SK-MEL-5 (cell line): ENCODE measurements at regions not wholly inside any gene's neighbourhood (a gene's known extent, or its start where the extent isn't known, plus 50 kb on each side); places are given as distances from the start of the nearest gene placed in this dataset.
"Not testable (repeated sequence)": the region's sequence is repeated elsewhere in the genome, so short reads cannot be mapped to it uniquely, and the experiment has no call there.

Experiments used
- DNase-seq: peaks from one replicate; pipeline ENCODE4 v3.0.0-alpha.2; 2016; ENCODE audit warnings: low read depth, low spot score
- in situ Hi-C: cut with HindIII; loops from 2 replicates; pipeline ENCODE4 v1.10.0; 2016; ENCODE audit warnings: low sequenced_read_pairs, high pct_unique_total_duplicates, low pct_unique_long_range_greater_than_20kb

DNA sequence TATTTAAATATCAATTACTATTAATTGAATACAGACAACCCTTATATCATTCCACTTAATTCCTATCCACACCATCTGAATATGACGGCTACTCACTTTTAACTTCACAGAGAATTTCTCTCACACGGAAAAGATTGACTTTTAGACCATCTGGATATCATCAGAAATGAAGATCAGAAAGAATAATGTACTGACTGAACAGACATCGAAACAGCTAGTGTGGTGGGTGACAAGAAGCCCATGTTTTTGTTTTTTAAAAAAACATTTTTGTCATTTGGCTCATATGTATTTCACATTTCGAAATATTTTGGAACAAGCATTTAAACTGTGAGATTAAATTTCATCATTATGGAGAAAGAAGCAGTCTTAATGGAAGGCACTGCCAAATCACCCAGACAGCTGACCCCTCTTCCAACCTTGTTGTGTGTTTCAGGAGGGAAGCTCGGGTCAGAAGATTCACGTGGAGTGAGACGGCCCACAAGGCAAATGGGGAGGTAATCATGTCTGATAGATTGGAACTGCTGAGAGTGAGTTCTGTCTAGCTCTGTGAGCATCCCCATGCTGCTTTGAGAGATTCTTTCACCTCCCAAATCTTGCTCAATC, 204.2 kb upstream of the RASGEF1B start:
- in situ Hi-C loops, result no loop called here
- DNase-seq, result no peak

DNA sequence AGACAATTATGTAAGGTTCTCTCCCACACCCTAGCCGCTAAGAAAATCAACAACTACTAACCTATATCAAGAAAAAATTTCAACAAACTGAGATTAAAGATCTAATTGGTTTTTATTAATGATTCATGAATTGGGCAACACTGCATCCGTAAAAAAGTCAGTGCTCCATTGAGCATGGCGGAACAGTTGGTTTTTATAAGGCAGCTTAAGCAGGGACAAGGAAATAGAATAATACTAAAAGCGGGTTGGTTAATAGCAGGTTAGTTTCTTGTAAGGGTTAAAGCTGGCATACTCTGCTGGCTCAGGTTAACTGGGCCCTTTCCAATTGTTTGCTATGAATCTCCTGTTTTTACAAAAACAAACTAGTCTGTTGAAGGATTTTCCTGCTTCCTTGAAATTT, 202.3 kb upstream of the RASGEF1B start:
- in situ Hi-C loops, result no loop called here
- DNase-seq, result no peak

DNA sequence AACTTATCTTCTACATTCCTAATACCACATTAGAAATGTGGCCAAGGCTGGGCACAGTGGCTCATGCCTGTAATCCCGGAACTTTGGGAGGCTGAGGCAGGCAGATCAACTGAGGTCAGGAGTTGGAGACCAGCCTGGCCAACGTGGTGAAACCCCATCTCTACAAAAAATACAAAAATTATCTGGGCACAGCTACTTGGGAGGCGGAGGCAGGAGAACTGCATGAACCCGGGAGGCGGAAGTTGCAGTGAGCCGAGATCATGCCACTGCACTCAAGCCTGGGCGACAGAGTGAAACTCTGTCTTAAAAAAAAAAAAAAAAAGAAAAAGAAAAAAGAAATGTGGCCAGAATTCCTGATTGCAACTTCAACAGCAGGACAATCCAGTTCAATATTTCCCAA, 196.6 kb upstream of the RASGEF1B start:
- DNase-seq, in situ Hi-C loops: not testable (repeated sequence)

DNA sequence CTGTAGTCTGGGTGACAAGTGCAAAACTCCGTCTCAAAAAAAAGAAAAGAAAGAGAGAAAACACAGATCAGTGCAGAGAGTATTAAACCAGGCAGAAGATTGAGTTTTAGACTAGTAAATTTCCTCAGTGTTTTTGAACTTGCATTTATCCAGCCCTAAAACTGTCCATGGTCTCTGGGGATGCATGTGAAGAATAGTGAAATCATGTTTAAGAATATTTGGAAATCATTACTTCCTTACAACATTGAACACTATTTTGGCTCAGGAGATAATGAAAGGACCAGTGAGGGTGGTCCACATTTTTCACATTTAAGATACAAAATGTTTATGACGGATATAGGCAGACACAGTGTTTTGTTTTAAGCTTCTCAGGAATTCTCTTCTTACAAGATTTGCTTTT, 195.8 kb upstream of the RASGEF1B start:
- no peak for DNase-seq
- in situ Hi-C loops, result no loop called here

DNA sequence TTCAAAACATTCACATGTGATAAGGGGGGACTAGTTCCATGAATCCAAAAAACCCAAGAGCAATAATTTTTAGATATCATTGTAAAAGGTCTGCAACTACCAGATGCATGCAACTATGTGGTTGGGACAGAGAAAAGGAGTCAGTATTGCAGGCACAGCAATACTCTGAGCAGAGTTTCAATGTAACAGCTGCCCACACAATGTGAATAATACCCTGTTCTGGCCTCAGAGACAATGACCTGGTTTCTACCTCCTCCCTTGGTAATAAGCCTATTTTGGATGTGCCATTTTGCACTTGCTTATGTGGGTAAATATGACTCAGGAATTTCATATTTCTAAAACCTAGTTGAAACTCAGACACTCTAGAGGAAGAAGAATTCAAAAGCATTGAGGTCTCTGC, 194.8 kb upstream of the RASGEF1B start:
- no peak for DNase-seq
- in situ Hi-C loops, result no loop called here

DNA sequence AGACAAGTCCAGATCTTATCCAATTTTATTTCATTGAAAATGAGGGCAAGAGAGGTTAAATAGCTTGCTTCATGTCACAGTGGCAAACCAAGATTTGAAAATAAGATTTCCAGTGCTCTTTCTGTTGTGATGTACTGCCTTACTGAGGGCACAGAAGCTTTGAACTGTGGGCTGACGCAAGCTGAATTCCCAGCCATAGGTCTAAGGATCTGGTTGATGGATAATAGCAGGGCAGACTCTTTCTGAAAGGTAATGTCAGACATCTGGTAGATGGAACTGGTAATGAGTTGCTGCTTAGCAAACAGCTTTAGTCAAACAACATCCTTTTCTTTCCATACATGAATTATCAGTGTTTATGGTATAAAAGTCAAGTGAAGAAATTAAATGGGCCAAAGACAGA, 193.9 kb upstream of the RASGEF1B start:
- in situ Hi-C loops, result no loop called here
- DNase-seq, result no peak

DNA sequence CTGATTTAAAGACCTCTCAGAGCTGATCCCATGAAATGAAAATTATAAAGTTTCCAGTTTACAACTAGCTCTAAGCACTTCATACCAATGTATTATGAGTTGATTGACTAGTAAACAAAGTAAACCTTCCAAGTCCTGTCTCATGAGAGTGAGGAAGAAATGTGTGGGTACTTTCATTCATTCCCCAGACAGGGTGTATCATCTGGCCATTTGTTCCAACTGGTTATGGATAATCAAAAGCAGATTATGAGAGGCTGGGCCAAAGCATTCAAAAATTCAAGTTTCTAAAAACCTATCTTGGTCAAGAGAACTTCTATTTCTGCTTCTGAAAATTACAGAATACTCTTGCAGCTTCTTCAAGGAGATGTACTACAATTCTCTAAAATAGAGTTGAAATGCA, 193.3 kb upstream of the RASGEF1B start:
- DNase-seq, result no peak
- in situ Hi-C loops, result no loop called here

DNA sequence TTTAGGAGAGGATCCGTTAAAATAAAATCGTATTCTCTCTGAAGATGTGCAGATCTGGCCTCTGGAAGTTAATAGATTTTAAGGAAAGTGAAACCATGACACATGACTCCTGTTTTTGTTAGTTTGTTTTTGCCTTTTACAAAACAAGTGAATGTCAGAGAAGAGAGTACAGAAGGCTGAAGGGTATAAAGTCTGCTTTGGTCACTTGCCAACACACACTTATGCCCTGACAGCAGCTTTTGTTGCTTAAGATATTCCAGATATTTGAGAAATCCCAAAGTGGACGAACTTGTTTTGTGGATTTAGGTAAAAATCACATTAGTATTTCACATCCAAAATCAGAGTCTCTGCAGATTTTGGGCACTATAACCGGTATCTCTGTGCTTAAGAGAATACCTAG, 192.4 kb upstream of the RASGEF1B start:
- in situ Hi-C loops, result no loop called here
- no peak for DNase-seq

DNA sequence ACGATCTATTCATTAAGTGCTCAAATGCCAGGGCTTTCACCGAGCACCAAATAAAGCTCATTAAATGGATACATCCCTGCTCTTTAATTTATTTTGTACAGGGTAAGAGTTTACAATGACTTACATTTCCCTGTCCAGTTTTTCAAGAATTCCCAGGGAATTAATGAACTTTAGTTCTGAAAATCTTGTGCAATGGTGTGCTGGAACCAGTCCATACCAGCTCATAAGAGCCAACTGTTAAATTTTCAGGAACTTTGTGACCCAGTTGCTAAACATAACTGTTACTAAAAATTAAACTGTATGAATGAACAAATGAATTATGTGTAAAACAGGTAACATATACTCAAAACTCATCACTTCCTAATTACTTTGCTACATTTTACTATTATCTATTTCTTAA, 191.7 kb upstream of the RASGEF1B start:
- DNase-seq, result no peak
- in situ Hi-C loops, result no loop called here

DNA sequence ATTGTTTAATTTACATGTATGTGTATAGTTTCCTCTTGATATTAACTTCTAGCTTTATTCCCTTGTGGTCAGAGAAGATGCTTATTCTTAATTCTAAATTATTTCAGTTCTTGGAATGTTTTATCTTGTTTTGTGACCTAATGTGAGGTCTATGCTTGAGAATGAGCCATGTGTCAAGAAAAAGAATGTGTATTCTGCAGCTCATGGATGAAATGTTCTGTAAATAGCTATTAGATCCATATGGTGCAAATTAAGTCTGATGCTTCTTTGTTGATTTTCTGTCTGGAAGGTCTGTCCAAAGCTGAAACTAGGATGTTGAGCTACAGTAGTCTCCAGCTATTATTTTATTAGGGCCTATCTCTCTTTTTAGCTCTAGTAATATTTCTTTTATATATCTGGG, 187.3 kb upstream of the RASGEF1B start:
- in situ Hi-C loops, result no loop called here
- DNase-seq, result no peak

DNA sequence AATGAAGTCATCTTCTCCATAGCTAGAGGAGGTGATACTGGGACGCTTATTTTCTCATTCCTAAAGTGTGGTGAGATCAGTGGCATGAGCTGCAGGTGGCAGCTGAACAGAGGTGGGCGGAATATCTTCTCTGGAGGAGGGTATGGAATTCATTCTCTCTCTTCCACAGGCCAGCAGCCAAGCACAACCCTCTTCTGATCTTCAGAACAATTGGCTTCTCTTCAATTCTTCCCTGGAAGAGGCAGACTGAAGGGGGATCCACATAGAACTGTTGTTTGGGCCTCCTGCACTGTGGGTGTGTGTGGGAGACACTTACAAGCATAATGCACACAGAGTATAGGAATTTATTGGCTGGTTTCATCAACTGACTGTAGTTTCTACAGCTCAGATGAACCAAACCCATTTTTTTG, 180.4 kb upstream of the RASGEF1B start:
- DNase-seq, result no peak
- in situ Hi-C loops, result no loop called here

DNA sequence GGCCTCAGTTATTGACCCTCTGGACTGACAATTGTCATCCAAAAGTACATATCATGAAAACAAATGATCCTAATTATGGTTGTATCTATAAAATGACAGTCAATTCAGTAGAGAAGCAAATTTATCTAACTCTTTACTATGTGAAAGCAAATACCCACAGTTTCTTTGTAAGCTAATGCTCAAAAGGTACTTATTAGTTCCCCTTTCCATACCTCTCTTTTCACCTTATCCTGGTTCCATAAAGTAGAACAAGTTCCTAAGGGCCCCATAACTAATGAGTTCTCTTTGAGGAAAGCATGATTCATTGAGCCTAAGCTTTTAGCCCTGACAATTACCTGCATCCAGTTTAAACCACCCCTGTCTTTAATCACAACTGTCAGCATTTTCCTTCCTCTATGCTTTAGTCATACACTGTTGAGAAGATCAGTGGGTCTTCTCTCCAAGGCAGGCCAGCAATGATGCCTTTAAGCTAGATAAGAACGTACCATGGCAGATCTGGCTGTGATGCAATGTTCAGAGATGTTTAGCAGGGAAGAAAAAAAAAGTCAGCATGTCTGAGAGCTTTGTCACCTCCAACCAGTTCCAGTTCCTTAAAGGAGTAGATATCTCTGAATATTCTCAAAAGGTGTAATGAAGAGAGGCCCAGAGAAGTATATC, 179.7 kb upstream of the RASGEF1B start:
- in situ Hi-C loops, result no loop called here
- DNase-seq, result no peak

DNA sequence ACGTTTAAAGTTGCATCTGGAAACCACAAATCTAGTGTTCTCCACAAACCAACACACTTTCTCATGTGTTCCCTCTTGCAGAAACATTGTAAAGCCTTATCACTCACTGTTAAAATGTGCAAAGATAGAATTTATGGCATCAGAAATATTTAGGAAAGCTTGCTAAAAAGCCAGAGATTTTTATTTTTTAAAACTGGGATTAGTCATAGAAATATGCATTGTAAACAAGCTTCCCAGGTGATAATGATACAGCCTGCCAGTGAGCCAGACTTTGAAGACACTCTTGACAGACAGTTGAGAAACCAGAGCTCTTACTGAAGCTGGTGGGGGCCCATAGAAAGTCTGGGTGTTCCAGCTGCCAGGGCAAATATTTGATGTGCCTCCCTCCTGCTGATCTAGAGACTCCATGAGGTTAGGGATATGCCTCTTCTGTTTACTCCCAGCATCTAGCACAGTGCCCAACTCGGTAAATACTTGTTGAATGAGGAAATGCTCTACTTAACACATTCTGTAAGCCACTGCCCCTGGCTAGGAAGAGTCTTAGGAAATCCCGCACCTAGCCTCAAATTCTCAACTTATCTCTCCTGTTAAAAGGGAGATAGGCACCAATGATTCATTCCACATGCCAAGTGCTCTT, 179.0 kb upstream of the RASGEF1B start:
- no peak for DNase-seq
- in situ Hi-C loops, result no loop called here

DNA sequence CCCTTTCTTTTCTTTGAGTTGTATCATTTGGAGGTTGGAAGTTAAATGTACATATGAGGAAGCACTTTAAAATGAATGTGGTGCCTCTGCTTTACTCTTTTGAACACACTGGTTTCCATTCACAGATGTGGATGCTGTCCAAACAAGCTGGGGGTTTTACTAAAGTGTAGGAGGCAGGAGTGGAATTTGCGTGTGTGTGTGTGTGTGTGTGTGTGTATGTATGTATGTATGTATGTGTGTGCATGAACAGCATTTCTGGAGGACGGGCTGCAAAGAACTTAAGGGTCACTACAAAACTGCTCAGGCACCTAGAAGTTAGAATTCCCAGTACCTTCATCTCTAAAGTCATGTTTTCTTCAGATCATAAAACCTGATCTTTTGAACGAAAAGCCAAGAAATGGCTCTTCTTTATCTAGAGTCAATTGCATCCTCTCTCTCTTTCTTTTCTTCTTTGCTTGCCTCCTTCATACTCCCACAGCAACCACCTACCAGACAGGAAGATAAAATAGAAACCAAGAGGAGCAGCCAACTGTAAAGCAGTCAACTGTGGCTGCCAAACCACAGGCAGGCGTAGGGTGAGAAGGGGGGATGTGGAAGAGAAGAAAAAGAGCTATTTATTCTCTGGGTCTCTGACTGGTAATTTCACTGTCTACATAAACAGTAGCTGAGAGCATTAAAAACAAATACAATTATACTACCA, 177.0 kb upstream of the RASGEF1B start:
- DNase-seq, result no peak
- in situ Hi-C loops, result no loop called here

DNA sequence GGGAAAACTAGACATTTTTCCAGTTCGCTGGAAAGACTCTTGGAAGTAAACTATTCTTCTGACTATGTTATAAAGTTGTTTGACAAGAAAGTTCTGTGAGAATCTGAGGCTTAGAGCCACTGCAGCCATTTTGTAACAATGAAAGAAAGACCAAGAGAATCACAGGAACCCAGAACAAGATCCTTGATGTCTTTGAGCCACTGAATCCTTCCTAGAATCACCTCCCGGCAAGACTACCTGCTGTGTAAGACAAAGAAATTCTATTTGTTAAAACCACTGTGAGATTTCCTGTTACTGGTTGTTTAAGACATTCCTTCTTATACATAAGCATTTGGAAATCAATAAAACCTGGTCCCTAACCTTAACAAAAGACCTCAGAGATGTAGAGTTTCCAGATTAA, 175.7 kb upstream of the RASGEF1B start:
- DNase-seq, result no peak
- in situ Hi-C loops, result no loop called here

DNA sequence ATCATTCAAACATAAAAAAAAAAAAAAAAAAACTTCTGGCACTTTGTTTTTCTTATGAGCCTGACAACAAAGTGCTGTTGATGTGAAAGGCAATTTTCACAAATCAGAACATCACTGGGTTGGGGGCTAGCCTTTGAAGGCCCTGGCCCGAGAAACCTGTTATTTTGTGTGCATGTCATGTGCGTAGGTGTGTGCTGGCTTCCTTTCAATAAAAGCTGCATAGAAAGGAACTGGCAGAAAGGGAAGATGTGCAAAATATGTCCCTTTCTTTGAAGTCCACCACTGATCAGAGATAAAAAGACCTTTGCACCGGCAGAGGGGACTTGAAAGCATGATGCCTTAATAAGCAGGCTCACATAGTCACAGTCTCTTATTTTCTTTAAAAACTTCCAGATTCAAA, 170.8 kb upstream of the RASGEF1B start:
- DNase-seq, result no peak
- in situ Hi-C loops, result no loop called here

DNA sequence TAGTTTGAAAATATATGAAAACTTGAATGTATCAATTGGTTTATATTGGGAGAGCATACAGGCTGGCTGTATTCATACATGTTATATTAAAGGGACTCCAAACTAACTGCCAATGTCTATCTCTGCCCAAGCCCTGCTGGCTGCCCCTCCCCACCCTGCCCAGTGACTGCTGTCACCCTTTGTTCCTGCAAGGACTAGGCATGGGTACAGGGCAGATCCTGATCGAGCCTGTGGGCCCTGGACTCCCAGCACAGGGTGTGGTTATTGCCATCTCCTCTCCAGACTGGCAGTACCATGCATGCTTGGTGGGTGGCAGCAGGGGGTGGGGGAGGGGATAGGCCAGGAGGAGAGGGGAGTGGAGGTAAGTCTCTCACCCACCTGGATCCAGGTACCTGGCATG, 167.5 kb upstream of the RASGEF1B start:
- DNase-seq, result no peak
- in situ Hi-C loops, result no loop called here

DNA sequence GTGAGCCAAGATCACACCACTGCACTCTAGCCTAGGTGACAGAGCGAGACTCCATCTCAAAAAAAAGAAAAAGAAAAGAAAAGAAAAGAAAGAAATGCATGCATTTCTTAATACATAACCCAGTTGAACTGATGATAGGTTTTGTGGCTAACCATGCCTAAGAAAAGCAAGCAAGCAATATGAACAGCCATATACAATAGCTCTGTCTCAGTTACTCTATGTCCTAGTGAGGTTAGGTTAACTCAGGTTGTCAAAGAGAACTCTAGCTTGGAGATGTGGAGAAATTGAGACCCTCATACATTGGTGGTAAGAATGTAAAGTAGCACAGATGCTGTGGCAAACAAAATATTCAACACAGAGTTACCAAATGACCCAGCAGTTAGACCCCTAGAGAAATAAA, 167.0 kb upstream of the RASGEF1B start:
- in situ Hi-C loops, result no loop called here

DNA sequence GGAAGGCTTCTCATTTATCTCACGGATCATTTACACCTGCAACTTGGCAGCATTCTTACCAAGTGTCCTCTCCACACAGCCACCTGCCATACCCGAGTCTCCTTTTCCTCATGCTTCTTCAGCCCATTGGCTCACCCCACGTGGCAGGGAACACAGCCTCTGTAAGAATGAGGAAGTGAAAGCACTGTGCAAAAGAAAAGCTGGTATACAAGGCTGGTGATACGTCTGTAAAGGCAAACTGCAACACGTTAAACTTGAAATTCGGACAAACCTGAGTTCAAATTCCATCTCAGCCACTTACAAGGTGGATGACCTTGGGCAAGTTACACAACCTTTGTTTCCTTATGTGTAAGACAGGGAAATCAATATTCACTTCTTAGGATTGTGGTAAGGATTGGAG, 164.0 kb upstream of the RASGEF1B start:
- in situ Hi-C loops, result no loop called here
- peak; percentile 8 for DNase-seq

More for the DNA sequence above, 167.0 kb upstream of the RASGEF1B start:
- no peak for DNase-seq
